ENCODE measurements at regions not wholly inside any gene's neighbourhood (a gene's known extent, or its start where the extent isn't known, plus 50 kb on each side); places are given as distances from the start of the nearest gene placed in this dataset.
"Not testable (repeated sequence)": the region's sequence is repeated elsewhere in the genome, so short reads cannot be mapped to it uniquely, and the experiment has no call there.

DNA sequence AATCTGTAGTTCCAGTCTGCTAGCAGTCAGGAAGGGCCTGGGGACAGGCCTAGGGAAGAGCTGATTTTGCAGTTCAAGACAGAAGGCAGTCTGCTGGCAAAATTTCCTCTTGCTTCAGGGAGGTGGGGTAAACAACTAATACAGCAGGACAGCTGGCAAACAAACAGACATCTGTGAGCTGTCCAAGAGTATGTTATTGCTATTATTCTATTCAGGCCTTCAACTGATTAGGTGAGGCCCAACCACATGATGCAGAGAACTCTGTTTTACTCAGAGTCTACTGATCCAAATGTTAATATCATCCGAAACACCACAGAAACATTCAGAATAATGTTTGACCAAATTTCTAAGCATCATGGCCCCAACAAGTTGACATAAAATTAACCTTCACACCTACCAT lies 161.0 kb upstream of the E2F7 start:
- TF ChIP-seq POLR2A (IDR thresholded peaks at IDR 0.05) (no peak), CTCF (IDR thresholded peaks at IDR 0.05) (no peak)
- no peak overlapping the region for H3K4me3 ChIP-seq (ENCODE audit: low read depth, poor library complexity, severe bottlenecking)
- 89 to 97% methylated on average over 1 of the region's 1 CpG for WGBS, 2 donors
- intact Hi-C loops (cut with DNase I; ENCODE audit: low total_unique reads): no loop called here
- DNase-seq (ENCODE audit: low spot score in 2 of 2): no peak

GRCh38 chr12:77225373-77225772 lies 160.0 kb upstream of the E2F7 start:
- WGBS, 2 donors: 91 to 95% methylated on average over 4 of the region's 4 CpGs

GRCh38 chr12:77224346-77224745 lies 159.0 kb upstream of the E2F7 start:
- no peak overlapping the region for H3K4me3 ChIP-seq (ENCODE audit: low read depth, poor library complexity, severe bottlenecking)
- 84 to 90% methylated on average over 2 of the region's 2 CpGs for WGBS, 2 donors
- intact Hi-C loops (cut with DNase I; ENCODE audit: low total_unique reads): no loop called here
- DNase-seq (ENCODE audit: low spot score in 2 of 2): no peak
- TF ChIP-seq POLR2A (IDR thresholded peaks at IDR 0.05) (no peak), CTCF (IDR thresholded peaks at IDR 0.05) (no peak)

More at GRCh38 chr12:77225373-77225772, 160.0 kb upstream of the E2F7 start:
- DNase-seq (ENCODE audit: low spot score in 2 of 2): no peak
- H3K4me3 ChIP-seq (ENCODE audit: low read depth, poor library complexity, severe bottlenecking): no peak overlapping the region
- no peak for TF ChIP-seq POLR2A (IDR thresholded peaks at IDR 0.05)
- no peak for TF ChIP-seq CTCF (IDR thresholded peaks at IDR 0.05)
- intact Hi-C loops (cut with DNase I; ENCODE audit: low total_unique reads): no loop called here

GRCh38 chr12:77222336-77222735 lies 157.0 kb upstream of the E2F7 start:
- TF ChIP-seq POLR2A (IDR thresholded peaks at IDR 0.05): no peak
- TF ChIP-seq CTCF (IDR thresholded peaks at IDR 0.05): no peak
- WGBS, 2 donors: 90 to 95% methylated on average over 2 of the region's 2 CpGs
- intact Hi-C loops (cut with DNase I; ENCODE audit: low total_unique reads): no loop called here

DNA sequence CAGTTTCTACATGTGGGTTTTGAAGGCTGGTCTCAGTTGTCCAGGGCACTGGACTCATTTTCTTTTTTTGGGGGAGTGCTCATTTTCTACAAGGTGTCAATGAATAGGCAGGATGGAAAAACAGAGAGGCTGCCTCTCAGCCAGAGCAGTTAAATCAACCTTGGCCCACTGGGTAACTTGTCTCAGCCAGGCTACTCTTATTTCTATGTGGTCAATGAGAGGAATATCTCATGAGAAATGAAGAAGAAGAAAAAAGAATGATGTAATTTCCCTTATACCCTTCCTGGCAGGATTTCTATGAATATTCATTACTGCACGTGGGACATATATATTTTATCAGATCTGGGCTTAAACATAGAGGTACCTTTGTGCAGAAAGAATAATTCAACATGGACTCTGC lies 155.2 kb upstream of the E2F7 start:
- WGBS, 2 donors: 45 to 54% methylated on average over 1 of the region's 1 CpG
- TF ChIP-seq CTCF (IDR thresholded peaks at IDR 0.05): no peak
- TF ChIP-seq POLR2A (IDR thresholded peaks at IDR 0.05): no peak
- H3K4me3 ChIP-seq (ENCODE audit: low read depth, poor library complexity, severe bottlenecking): no peak overlapping the region
- DNase-seq (ENCODE audit: low spot score in 2 of 2): no peak
- intact Hi-C loops (cut with DNase I; ENCODE audit: low total_unique reads): no loop called here

More at GRCh38 chr12:77222336-77222735, 157.0 kb upstream of the E2F7 start:
- DNase-seq (ENCODE audit: low spot score in 2 of 2): no peak
- no peak overlapping the region for H3K4me3 ChIP-seq (ENCODE audit: low read depth, poor library complexity, severe bottlenecking)

- intact Hi-C loops (cut with DNase I; ENCODE audit: low total_unique reads): no loop called here
- H3K4me3 ChIP-seq (ENCODE audit: low read depth, poor library complexity, severe bottlenecking): no peak overlapping the region
- no peak for DNase-seq (ENCODE audit: low spot score in 2 of 2)
- WGBS, 2 donors: 82% methylated on average over 7 of the region's 7 CpGs
- TF ChIP-seq CTCF (IDR thresholded peaks at IDR 0.05): no peak
- TF ChIP-seq POLR2A (IDR thresholded peaks at IDR 0.05): no peak
Measured at GRCh38 chr12:77218278-77218677, 152.9 kb upstream of the E2F7 start.

DNA sequence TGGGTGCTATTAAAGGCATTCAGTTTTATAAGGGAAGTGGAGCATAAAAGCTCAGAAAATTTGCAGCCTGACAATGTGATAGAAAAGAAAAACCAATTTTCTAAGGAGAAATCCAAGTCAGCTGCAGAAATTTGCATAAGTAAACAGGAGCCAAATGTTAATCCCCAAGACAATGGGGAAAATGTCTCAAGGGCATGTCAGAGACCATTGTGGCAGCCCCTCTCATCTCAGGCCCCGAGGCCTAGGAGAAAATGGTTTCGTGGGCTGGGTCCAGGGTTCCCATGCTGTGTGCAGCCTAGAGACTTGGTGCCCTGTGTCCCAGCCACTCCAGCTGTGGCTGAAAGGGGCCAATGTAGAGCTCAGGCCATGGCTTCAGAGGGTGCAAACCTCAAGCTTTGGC lies 150.8 kb upstream of the E2F7 start:
- H3K4me3 ChIP-seq (ENCODE audit: low read depth, poor library complexity, severe bottlenecking); DNase-seq (ENCODE audit: low spot score in 2 of 2); intact Hi-C loops (cut with DNase I; ENCODE audit: low total_unique reads): not testable (repeated sequence)
- WGBS, 2 donors: 81 to 82% methylated on average over 2 of the region's 2 CpGs
